HuH-7.5 (cell line): ENCODE measurements at regions not wholly inside any gene's neighbourhood (a gene's known extent, or its start where the extent isn't known, plus 50 kb on each side); places are given as distances from the start of the nearest gene placed in this dataset.

ENCODE experiments used
- DNase-seq: peaks from one replicate; pipeline ENCODE4 v3.0.0; 2011; ENCODE audit warnings: low spot score

- DNase-seq, result no peak
These were observed 408.0 kb upstream of the KAZN start for GRCh38 chr1:14190508-14190907.

GRCh38 chr1:14194511-14194910, 404.0 kb upstream of the KAZN start:
- no peak for DNase-seq

GRCh38 chr1:14205066-14205465, 393.4 kb upstream of the KAZN start:
- no peak for DNase-seq

- no peak for DNase-seq
These were observed 383.3 kb upstream of the KAZN start for GRCh38 chr1:14215151-14215550.

GRCh38 chr1:14217384-14217783, 381.1 kb upstream of the KAZN start:
- DNase-seq, result no peak

GRCh38 chr1:14220324-14220723, 378.2 kb upstream of the KAZN start:
- DNase-seq, result no peak

GRCh38 chr1:14220811-14221210, 377.7 kb upstream of the KAZN start:
- no peak for DNase-seq

GRCh38 chr1:14222086-14222485, 376.4 kb upstream of the KAZN start:
- no peak for DNase-seq

- DNase-seq, result no peak
These were observed 369.8 kb upstream of the KAZN start for GRCh38 chr1:14228677-14229076.

GRCh38 chr1:14233510-14233909, 365.0 kb upstream of the KAZN start:
- no peak for DNase-seq

GRCh38 chr1:14236097-14236496, 362.4 kb upstream of the KAZN start:
- no peak for DNase-seq

- no peak for DNase-seq
These were observed 359.8 kb upstream of the KAZN start for GRCh38 chr1:14238472-14239307.

- no peak for DNase-seq
These were observed 358.2 kb upstream of the KAZN start for GRCh38 chr1:14240265-14240664.

- DNase-seq, result no peak
These were observed 356.4 kb upstream of the KAZN start for GRCh38 chr1:14242123-14242522.

- no peak for DNase-seq
These were observed 355.6 kb upstream of the KAZN start for GRCh38 chr1:14242870-14243269.

GRCh38 chr1:14245954-14246353, 352.5 kb upstream of the KAZN start:
- DNase-seq, result no peak

- no peak for DNase-seq
These were observed 352.0 kb upstream of the KAZN start for GRCh38 chr1:14246471-14246870.

GRCh38 chr1:14247666-14248065, 350.8 kb upstream of the KAZN start:
- DNase-seq, result no peak

GRCh38 chr1:14251871-14252270, 346.6 kb upstream of the KAZN start:
- DNase-seq, result no peak

GRCh38 chr1:14253676-14254075, 344.8 kb upstream of the KAZN start:
- DNase-seq, result no peak

- DNase-seq, result no peak
These were observed 344.2 kb upstream of the KAZN start for GRCh38 chr1:14254251-14254650.

GRCh38 chr1:14255233-14255632, 343.3 kb upstream of the KAZN start:
- DNase-seq, result no peak

GRCh38 chr1:14255711-14256110, 342.8 kb upstream of the KAZN start:
- no peak for DNase-seq

GRCh38 chr1:14259191-14259757, 339.2 kb upstream of the KAZN start:
- no peak for DNase-seq
